ENCODE measurements at regions not wholly inside any gene's neighbourhood (a gene's known extent, or its start where the extent isn't known, plus 50 kb on each side); places are given as distances from the start of the nearest gene placed in this dataset.

- Histone ChIP-seq H2AFZ (no peak overlapping the region), H3K36me3 (ENCODE audit: control insufficient read depth, insufficient read depth, low read length) (no peaks in the 10 kb centered on the region), H3K4me3 (ENCODE audit: low read depth, low read length) (no peak overlapping the region), H3K27me3 (ENCODE audit: control insufficient read depth, insufficient read depth, low read length) (no peaks in the 10 kb centered on the region), H3K9ac (no peak overlapping the region), H3K9me3 (ENCODE audit: control insufficient read depth, low read length) (no peaks in the 10 kb centered on the region), H3K4me1 (no peaks in the 10 kb centered on the region), H3K4me2 (ENCODE audit: low read length) (no peak overlapping the region), H3K79me2 (no peaks in the 10 kb centered on the region), H3K27ac (no peak overlapping the region)
- TF ChIP-seq, protein P1, sequence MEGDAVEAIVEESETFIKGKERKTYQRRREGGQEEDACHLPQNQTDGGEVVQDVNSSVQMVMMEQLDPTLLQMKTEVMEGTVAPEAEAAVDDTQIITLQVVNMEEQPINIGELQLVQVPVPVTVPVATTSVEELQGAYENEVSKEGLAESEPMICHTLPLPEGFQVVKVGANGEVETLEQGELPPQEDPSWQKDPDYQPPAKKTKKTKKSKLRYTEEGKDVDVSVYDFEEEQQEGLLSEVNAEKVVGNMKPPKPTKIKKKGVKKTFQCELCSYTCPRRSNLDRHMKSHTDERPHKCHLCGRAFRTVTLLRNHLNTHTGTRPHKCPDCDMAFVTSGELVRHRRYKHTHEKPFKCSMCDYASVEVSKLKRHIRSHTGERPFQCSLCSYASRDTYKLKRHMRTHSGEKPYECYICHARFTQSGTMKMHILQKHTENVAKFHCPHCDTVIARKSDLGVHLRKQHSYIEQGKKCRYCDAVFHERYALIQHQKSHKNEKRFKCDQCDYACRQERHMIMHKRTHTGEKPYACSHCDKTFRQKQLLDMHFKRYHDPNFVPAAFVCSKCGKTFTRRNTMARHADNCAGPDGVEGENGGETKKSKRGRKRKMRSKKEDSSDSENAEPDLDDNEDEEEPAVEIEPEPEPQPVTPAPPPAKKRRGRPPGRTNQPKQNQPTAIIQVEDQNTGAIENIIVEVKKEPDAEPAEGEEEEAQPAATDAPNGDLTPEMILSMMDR (IDR thresholded peaks at IDR 0.05) = no peak
These were observed 559.5 kb downstream of the DMRTA1 start for GRCh38 chr9:23006127-23006526.

DNA sequence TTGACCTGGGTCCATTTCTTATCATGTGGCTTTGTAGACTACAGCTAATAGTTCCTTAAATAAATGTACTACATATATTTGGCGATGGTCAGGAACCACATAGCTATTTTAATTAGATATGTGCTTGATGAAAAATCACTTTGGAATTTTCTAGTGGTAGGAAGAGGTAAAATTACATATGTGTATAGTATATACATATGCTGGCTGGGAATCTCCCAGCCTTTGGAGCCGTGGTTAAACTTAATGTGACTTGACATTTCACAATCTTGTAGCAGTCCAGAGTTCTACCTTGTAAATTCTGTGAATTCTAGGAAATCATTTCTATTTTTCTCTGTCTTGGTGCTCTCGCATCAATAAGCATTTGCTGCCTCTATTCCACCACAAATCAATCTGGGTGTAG is 565.0 kb downstream of the DMRTA1 start:
- Histone ChIP-seq H2AFZ (no peak overlapping the region), H3K4me2 (ENCODE audit: low read length) (no peak overlapping the region), H3K27me3 (ENCODE audit: control insufficient read depth, insufficient read depth, low read length) (no peaks in the 10 kb centered on the region), H3K4me3 (ENCODE audit: low read depth, low read length) (no peak overlapping the region), H3K9me3 (ENCODE audit: control insufficient read depth, low read length) (no peaks in the 10 kb centered on the region), H3K36me3 (ENCODE audit: control insufficient read depth, insufficient read depth, low read length) (no peaks in the 10 kb centered on the region), H3K4me1 (no peaks in the 10 kb centered on the region), H3K79me2 (no peaks in the 10 kb centered on the region), H3K27ac (no peak overlapping the region), H3K9ac (no peak overlapping the region)
- TF ChIP-seq, protein P1 (IDR thresholded peaks at IDR 0.05) = no peak

DNA sequence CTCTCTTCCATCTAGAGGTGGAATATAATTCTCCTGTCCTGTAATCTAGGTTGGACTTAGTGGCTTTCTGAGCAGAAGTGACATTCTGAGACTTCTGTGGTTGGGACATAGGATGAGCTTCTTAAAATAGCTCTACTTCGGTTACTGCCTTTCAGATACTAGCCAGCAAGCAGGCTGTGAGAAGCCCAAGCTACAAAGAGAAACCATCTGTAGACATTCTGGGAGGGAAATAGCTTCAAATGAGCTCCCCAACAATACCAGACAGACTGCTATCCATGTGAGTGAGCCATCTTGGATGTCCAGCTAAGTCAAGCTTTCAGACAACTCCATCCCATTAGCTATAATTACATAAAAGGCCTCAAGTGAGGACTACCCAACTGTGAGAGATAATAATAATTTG is 568.9 kb downstream of the DMRTA1 start:
- H2AFZ ChIP-seq = no peak overlapping the region

GRCh38 chr9:23036416-23036815 is 589.8 kb downstream of the DMRTA1 start:
- Histone ChIP-seq H3K4me1 (no peaks in the 10 kb centered on the region), H3K36me3 (ENCODE audit: control insufficient read depth, insufficient read depth, low read length) (no peaks in the 10 kb centered on the region), H2AFZ (no peak overlapping the region), H3K4me2 (ENCODE audit: low read length) (no peak overlapping the region), H3K27me3 (ENCODE audit: control insufficient read depth, insufficient read depth, low read length) (no peaks in the 10 kb centered on the region), H3K79me2 (no peaks in the 10 kb centered on the region), H3K27ac (no peak overlapping the region), H3K4me3 (ENCODE audit: low read depth, low read length) (no peak overlapping the region), H3K9me3 (ENCODE audit: control insufficient read depth, low read length) (no peaks in the 10 kb centered on the region), H3K9ac (no peak overlapping the region)
- TF ChIP-seq, protein P1 (IDR thresholded peaks at IDR 0.05) = no peak

More for the DNA sequence above, 568.9 kb downstream of the DMRTA1 start:
- no peaks in the 10 kb centered on the region for H3K27me3 ChIP-seq (ENCODE audit: control insufficient read depth, insufficient read depth, low read length)
- H3K4me1 ChIP-seq = no peaks in the 10 kb centered on the region
- H3K9ac ChIP-seq = no peak overlapping the region
- no peak overlapping the region for H3K4me2 ChIP-seq (ENCODE audit: low read length)
- H3K9me3 ChIP-seq (ENCODE audit: control insufficient read depth, low read length) = no peaks in the 10 kb centered on the region
- no peaks in the 10 kb centered on the region for H3K79me2 ChIP-seq
- no peaks in the 10 kb centered on the region for H3K36me3 ChIP-seq (ENCODE audit: control insufficient read depth, insufficient read depth, low read length)
- H3K4me3 ChIP-seq (ENCODE audit: low read depth, low read length) = no peak overlapping the region
- TF ChIP-seq, protein P1 (IDR thresholded peaks at IDR 0.05) = no peak
- no peak overlapping the region for H3K27ac ChIP-seq

DNA sequence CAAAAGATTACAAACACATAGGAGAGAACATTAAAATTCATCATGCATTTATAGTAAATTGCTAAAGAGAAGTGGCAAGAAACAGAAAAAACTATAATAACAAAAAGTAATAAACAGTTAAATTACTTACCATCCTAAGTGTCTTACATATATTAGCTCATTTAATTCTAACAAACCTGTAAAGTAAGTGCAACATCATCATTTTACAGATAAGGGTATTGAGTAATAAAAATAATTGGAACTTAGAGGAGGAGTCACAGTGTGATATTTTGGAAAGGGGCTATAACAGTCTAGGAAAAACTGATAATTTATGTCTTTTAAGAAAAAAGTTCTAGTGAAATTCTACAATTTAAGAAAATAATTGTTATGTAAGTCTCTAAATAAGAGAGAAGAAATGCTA is 592.8 kb downstream of the DMRTA1 start:
- TF ChIP-seq, protein P1 (IDR thresholded peaks at IDR 0.05) = no peak
- Histone ChIP-seq H3K79me2 (no peaks in the 10 kb centered on the region), H3K27ac (no peak overlapping the region), H3K9me3 (ENCODE audit: control insufficient read depth, low read length) (no peaks in the 10 kb centered on the region), H3K9ac (no peak overlapping the region), H3K4me1 (no peaks in the 10 kb centered on the region), H3K36me3 (ENCODE audit: control insufficient read depth, insufficient read depth, low read length) (no peaks in the 10 kb centered on the region), H2AFZ (no peak overlapping the region), H3K4me2 (ENCODE audit: low read length) (no peak overlapping the region), H3K4me3 (ENCODE audit: low read depth, low read length) (no peak overlapping the region), H3K27me3 (ENCODE audit: control insufficient read depth, insufficient read depth, low read length) (no peaks in the 10 kb centered on the region)

Data from parathyroid adenoma (tissue), 2 donors.